HCT116 (cell line): ENCODE measurements at regions not wholly inside any gene's neighbourhood (a gene's known extent, or its start where the extent isn't known, plus 50 kb on each side); places are given as distances from the start of the nearest gene placed in this dataset.

Experiments used
- CTCF ChIP-seq, 3 experiments: fragments of 200-600 bp in 1 of 3; sonication (generic) in 1 of 3; IDR thresholded peaks in 2 of 3; conservative IDR thresholded peaks in 1 of 3; 2 replicates each; pipeline ENCODE4 v1.5.1; 2012 to 2017; ENCODE audit warnings: low read depth in 2 of 3, low read length in 2 of 3, antibody characterized with exemption in 1 of 3, borderline replicate concordance in 1 of 3, control low read depth in 1 of 3, mild to moderate bottlenecking in 1 of 3, mixed read lengths in 1 of 3, mixed run types in 1 of 3, moderate library complexity in 1 of 3; ENCODE audit not compliant: insufficient read depth in 1 of 3
- EZH2 ChIP-seq: fragments of 200-600 bp; sonication (generic); IDR thresholded peaks from 2 replicates; pipeline ENCODE4 v1.6.1; 2017; ENCODE audit warnings: antibody characterized with exemption, mixed run types
- POLR2A ChIP-seq: IDR thresholded peaks from 2 replicates; pipeline ENCODE4 v1.7.0; 2011; ENCODE audit warnings: borderline replicate concordance; ENCODE audit not compliant: insufficient read depth, insufficient read length; ENCODE audit errors: extremely low read depth

- TF ChIP-seq CTCF (IDR thresholded peaks at IDR 0.05 in 2 of 3, conservative IDR thresholded peaks at IDR 0.05 in 1 of 3; ENCODE audit: borderline replicate concordance in 1 of 3, insufficient read depth in 1 of 3, low read depth in 2 of 3, low read length in 2 of 3) (no peak), EZH2 (no peak), POLR2A (no peak)
Measured at GRCh38 chr5:51890435-51891116, 507.3 kb downstream of the ISL1 start.
